ENCODE measurements at regions not wholly inside any gene's neighbourhood (a gene's known extent, or its start where the extent isn't known, plus 50 kb on each side); places are given as distances from the start of the nearest gene placed in this dataset.
"Not testable (repeated sequence)": the region's sequence is repeated elsewhere in the genome, so short reads cannot be mapped to it uniquely, and the experiment has no call there.

GRCh38 chr18:1133541-1133940, 228.9 kb downstream of the ADCYAP1 start:
- ATAC-seq (no peak), DNase-seq (no peak)

DNA sequence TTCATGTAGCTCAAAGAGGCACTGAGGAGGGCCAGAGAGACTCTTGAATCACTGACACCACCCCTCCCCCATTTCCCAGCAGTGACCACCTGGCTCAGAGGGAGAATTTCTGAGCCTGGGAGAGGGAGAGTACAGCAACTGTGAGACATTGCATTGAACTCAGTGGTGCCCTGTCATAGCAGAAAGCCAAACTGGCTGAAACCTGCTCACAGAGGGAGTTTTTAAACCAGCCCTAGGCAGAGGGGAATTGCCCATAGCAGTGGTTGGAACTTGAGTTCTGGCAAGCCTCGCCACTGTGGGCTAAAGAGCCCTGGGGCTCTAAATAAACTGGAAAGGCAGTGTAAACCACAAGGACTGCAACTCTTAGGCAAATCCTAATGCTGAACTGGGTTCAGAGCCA, 243.1 kb downstream of the ADCYAP1 start:
- ATAC-seq, result no peak
- no peak for DNase-seq

DNA sequence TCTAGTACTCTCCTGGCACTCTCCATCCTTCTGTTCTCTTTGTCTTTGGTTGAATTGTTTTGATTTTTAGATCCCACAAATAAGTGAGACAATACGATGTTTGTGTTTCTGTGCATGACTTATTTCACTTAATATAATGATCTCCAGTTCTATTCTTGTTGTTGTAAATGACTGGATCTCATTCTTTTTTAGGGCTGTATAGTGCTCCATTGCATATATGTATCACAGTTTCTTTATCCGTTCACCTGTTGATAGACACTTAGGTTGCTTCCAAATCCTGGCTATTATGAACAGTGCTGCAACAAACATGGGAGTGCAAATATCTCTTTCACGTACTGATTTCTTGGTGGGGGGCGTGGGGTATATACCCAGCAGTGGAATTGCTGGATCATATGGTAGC, 245.0 kb downstream of the ADCYAP1 start:
- no peak for ATAC-seq
- no peak for DNase-seq

GRCh38 chr18:1150344-1150743, 245.7 kb downstream of the ADCYAP1 start:
- no peak for DNase-seq

GRCh38 chr18:1152958-1153357, 248.3 kb downstream of the ADCYAP1 start:
- not testable (repeated sequence) for DNase-seq, ATAC-seq

More at GRCh38 chr18:1150344-1150743, 245.7 kb downstream of the ADCYAP1 start:
- ATAC-seq, result no peak

DNA sequence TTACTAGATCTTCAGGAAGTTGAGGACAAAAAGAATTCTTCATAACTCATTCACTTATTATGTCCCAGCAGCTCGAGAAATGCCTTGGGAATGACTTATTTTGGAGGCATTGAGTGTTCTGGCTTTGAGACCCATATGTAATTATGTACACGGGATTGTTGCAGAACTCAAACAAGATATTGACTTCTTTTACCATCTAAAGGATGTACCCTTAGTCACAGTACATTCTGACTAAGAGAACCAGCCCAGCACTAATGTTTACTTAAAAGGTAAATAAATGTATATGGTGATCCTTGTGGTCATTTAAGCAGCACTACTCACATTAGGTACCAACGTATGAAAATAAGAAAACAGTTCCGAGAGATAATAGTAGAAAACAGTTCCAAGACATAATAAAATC, 268.9 kb downstream of the ADCYAP1 start:
- ATAC-seq, result no peak
- no peak for DNase-seq

GRCh38 chr18:1177232-1177631, 272.6 kb downstream of the ADCYAP1 start:
- DNase-seq (no peak), ATAC-seq (no peak)

DNA sequence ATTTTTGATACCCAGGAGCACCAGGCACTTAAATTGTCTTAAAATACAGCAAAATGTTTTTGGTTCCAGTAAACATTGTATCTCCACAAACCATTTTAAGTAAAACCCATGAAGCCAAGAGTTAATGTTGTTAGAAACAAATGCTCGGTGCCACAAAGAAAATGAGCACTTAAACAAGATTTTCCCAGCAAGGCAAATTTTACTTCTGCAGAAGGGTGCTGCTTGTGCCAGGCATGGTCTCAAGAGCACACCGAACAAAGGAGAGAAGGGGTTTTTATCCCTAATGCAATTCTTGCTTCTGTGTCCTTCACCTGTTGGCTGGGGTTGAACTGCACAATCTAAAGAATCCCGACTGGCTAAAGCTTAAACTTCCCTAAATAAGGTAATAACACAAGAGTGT, 286.7 kb downstream of the ADCYAP1 start:
- no peak for ATAC-seq
- DNase-seq, result no peak

DNA sequence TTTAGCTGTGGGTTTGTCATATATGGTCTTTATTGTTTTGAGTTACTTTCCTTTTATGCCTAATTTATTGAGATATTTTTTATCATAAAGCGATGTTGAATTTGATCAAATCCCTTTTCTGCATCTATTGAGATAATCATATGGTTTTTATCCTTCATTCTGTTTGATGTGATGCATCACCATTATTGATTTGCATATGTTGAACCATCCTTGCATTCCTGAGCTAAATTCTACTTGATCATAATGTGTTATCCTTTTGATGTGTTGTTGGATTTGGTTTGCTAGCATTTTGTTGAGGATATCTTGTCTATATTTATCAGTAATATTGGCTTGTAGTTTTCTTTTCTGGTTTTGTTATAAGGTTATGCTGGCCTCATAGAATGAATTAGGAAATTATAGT, 308.5 kb downstream of the ADCYAP1 start:
- no peak for DNase-seq

GRCh38 chr18:1222880-1223279, 318.2 kb downstream of the ADCYAP1 start:
- ATAC-seq, result no peak
- DNase-seq, result no peak

More for the DNA sequence above, 308.5 kb downstream of the ADCYAP1 start:
- ATAC-seq, result no peak

- DNase-seq (no peak), ATAC-seq (no peak)
Measured at GRCh38 chr18:1227025-1227424, 322.4 kb downstream of the ADCYAP1 start.

DNA sequence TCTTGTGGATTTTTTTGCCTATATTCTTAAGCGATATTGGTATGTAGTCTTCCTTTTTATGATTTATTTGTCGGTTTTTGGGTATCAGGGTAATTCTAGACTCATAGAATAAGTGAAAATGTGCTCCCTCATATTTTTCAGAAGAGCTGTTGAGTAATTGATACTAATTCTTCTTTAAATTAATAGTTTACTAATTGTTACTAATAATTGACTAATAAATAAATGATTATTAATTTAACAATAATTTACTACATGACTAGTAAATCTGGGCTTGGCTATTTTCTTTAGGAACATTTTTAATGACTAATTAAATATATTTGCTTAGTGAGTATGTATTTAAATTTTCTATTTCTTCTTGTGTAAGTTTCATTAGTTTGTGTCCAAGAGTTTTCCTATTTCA, 325.0 kb downstream of the ADCYAP1 start:
- DNase-seq, result no peak

DNA sequence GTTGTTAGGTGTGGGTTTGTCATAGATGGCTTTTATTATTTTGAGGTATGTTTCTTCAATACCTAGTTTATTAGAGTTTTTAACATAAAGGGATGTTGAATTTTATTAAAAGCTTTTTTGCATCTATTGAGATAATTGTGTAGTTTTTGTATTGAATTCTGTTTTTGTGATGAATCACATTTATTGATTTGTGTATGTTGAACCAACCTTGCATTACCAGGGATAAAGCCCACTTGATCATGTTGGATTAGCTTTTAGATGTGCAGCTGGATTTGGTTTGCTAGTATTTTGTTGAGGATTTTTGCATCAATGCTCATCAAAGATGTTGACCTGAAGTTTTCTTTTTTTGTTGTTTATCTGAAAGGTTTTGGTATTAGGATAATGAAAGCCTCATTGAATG, 328.2 kb downstream of the ADCYAP1 start:
- ATAC-seq (no peak), DNase-seq (no peak)

More for the DNA sequence above, 325.0 kb downstream of the ADCYAP1 start:
- ATAC-seq, result no peak

DNA sequence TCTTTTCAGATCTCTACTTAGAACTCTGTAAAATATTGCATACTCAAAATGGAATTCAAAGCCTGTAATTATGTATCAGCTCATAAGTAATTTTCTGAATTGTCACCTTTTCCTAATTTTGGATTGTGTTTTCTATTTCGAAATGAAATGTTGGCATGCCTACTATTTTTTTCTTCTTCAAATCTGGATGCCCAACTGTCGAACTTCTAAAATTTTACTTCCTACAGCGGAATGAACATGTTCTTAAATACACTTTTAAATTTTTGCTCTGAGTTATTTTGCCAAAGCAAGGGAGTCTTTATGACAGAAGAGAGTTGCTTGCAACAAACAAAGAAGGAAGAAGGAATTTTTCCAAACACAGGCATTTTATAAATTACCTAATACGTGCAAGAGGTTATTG, 336.0 kb downstream of the ADCYAP1 start:
- no peak for ATAC-seq
- DNase-seq, result no peak

GRCh38 chr18:1244397-1245122, 339.9 kb downstream of the ADCYAP1 start:
- no peak for ATAC-seq
- DNase-seq, result no peak

DNA sequence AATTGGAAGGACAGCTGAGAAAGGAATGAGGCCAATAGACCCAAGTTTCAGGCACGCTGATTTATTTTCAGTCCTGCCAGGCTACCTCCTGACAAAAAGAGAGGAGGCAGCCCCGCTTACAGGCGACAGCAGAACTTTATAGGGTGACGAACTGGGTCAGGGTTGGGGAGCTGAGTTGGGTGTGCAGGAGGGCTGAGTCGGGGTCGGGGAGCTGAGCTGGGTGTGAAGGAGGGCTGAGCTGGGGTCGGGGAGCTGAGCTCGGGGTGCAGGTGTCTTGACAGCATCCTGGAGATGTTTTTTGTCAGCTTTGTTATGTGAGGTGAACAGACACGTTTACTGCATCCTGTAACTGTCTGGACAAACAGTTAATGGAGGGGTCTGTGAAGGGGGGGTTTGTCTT, 342.2 kb downstream of the ADCYAP1 start:
- DNase-seq (no peak), ATAC-seq (no peak)

DNA sequence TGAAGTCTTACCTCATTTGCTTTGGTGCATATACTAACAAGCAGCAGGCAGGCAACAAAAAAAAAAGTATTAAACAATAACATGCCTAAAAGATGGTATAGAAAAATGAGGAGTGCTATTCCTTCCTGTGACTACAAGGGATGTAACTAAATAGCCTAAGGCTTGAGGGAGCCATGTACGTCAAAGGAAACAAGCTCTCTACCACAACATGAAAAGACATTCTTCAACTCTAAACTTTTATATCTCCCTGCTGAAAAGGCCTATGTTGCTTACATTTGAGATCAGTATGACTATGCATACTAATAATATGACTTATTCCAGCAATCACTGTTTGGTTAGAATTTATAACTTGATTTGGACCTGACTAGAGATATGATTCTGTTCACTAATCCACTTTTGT, 347.9 kb downstream of the ADCYAP1 start:
- no peak for ATAC-seq
- DNase-seq, result no peak

GRCh38 chr18:1252936-1253335, 348.3 kb downstream of the ADCYAP1 start:
- DNase-seq (no peak), ATAC-seq (no peak)

DNA sequence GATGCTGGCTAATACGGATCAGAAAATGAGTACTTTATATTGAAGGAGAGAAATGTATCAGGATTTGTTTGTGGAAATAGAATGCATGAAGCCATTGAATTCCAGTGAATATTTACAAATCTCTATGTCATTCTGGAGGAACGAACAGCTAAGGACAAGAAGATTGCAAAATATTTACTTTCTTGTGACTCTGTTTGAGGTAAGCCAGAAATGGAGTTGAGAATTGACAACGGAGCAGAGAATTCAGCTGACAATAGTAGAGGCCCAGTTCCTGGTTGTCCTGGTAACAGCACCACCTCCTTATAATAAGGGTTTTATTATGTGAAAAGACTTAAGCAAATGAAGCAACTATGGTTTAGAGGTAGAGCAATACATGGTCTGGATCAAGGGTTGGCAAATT, 349.2 kb downstream of the ADCYAP1 start:
- DNase-seq, result no peak
- ATAC-seq, result no peak

GRCh38 chr18:1261054-1261453, 356.4 kb downstream of the ADCYAP1 start:
- no peak for ATAC-seq
- no peak for DNase-seq

GRCh38 chr18:1267021-1267420, 362.4 kb downstream of the ADCYAP1 start:
- DNase-seq, result no peak
- no peak for ATAC-seq

DNA sequence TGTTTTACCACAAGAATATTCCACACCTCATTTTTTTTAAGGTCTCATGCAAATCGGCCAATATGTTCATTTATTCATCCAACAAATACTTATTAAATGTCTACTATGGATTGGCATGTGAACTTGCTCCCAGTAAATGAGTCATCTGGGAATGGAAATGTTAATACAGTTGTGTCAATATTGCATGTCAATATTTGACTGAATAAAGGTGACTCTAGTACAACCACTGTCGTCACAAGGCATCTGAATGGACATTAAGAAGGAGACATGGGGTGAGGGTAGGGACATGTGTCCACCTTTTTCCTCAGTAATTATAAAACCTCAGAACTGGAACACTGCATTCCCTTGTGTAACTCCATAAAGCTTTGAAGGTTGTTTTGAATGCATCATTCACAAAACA, 365.4 kb downstream of the ADCYAP1 start:
- ATAC-seq, result no peak

DNA sequence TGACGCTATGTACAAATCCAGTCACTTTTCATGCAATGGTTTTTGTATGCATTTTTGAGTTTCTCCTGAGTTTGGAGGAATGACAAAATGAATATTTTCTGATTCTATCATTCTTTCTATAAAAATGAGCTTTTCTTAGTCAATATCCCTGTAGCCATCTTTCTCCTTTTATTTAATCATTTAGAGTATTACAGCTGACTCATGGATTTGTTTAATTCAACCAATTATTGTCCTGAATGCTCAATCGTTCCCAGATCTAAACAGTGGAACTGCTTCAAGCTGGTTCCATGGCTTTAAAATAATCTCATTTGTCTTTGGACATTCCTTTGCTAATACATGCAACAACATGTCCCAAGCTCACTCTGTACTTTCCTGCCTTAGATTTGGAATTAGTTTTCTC, 368.8 kb downstream of the ADCYAP1 start:
- DNase-seq, result no peak
- no peak for ATAC-seq

More for the DNA sequence above, 365.4 kb downstream of the ADCYAP1 start:
- DNase-seq, result no peak

DNA sequence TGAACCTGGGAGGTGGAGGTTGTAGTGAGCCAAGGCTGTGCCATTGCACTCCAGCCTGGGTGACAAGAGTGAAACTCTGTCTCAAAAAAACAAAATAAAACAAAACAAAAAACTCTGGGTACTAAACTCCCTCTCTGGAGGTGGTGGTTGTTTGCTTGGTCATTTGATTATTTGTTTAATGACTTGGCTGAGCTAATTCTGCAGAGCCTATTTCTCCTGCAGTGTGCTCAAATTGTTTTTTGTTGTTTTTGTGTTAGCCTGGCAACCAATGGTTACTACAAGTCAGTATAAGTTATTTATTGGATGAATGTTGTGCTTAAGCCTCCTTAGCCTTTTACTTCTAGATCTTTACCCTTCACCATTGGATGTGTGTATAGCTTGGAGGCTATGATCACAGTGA, 387.5 kb downstream of the ADCYAP1 start:
- DNase-seq, result no peak
- ATAC-seq, result no peak

GRCh38 chr18:1294229-1294628, 389.6 kb downstream of the ADCYAP1 start:
- DNase-seq, result no peak

More at GRCh38 chr18:1294229-1294628, 389.6 kb downstream of the ADCYAP1 start:
- ATAC-seq, result no peak

All from stimulated activated naive CD8-positive, alpha-beta T cell treated with anti-CD3 and anti-CD28 coated beads, Interleukin-15, Interleukin-2, amounts not matched to agents 100 U/mL and 50 U/mL, for 24 hours (primary cell).